Natural killer cell (primary cell): ENCODE measurements at regions not wholly inside any gene's neighbourhood (a gene's known extent, or its start where the extent isn't known, plus 50 kb on each side); places are given as distances from the start of the nearest gene placed in this dataset.

ENCODE experiments used
- ATAC-seq, 3 donors: fragments of 150-1000 bp in 2 of 3; fragments of 200-7000 bp in 1 of 3; cut with Tn5 transposase; 1 replicate in 1 of 3; 2 replicates in 2 of 3; pipeline ENCODE4 v1.10.0; 2021; ENCODE audit warnings: mild to moderate bottlenecking in 2 of 3, moderate library complexity in 2 of 3
- DNase-seq, 2 donors: peaks; one replicate each; pipeline versions ENCODE4 v3.0.0 to v3.0.0-alpha.2; 2013 to 2021; ENCODE audit warnings: mixed read lengths in 1 of 2
- H3K27ac ChIP-seq: one replicate; pipeline ENCODE4 v1.5.1; 2013; ENCODE audit warnings: mild to moderate bottlenecking, low read length
- H3K27me3 ChIP-seq: one replicate; pipeline ENCODE4 v1.6.1; 2013; ENCODE audit warnings: low read length; ENCODE audit not compliant: control insufficient read depth, insufficient read depth
- H3K36me3 ChIP-seq: one replicate; pipeline ENCODE4 v1.6.1; 2013; ENCODE audit warnings: low read length; ENCODE audit not compliant: control insufficient read depth, insufficient read depth
- H3K4me1 ChIP-seq: one replicate; pipeline ENCODE4 v1.6.1; 2013; ENCODE audit warnings: low read length; ENCODE audit not compliant: control insufficient read depth, insufficient read depth
- H3K4me3 ChIP-seq: one replicate; pipeline ENCODE4 v1.5.1; 2013; ENCODE audit warnings: low read length
- H3K9me3 ChIP-seq: one replicate; pipeline ENCODE4 v1.6.1; 2013; ENCODE audit warnings: low read length; ENCODE audit not compliant: control insufficient read depth, insufficient read depth
- H3K27ac Mint-ChIP-seq, 2 donors: one replicate each; pipeline ENCODE4 v1.8.0; 2022; ENCODE audit warnings: mild to moderate bottlenecking in 2 of 2, mixed read lengths in 2 of 2, moderate library complexity in 1 of 2
- H3K27me3 Mint-ChIP-seq, 2 donors: one replicate each; pipeline ENCODE4 v1.8.0; 2022; ENCODE audit warnings: low read depth in 2 of 2, mixed read lengths in 2 of 2
- H3K36me3 Mint-ChIP-seq: one replicate; pipeline ENCODE4 v1.8.0; 2022; ENCODE audit warnings: mixed read lengths
- H3K4me1 Mint-ChIP-seq, 2 donors: one replicate each; pipeline ENCODE4 v1.8.0; 2022; ENCODE audit warnings: mixed read lengths in 2 of 2
- H3K4me3 Mint-ChIP-seq: one replicate; pipeline ENCODE4 v1.8.0; 2022; ENCODE audit warnings: mild to moderate bottlenecking, moderate library complexity, mixed read lengths
- H3K9me3 Mint-ChIP-seq, 2 donors: one replicate each; pipeline ENCODE4 v1.8.0; 2022; ENCODE audit warnings: mixed read lengths in 2 of 2
- WGBS: methylation state at CpG from one replicate; pipeline ENCODE4 v1.1.7; 2013; ENCODE audit warnings: missing lambda C conversion rate; ENCODE audit not compliant: insufficient coverage; 5-methylcytosine and 5-hydroxymethylcytosine counted together
- intact Hi-C: fragments of 100-400 bp; cut with micrococcal nuclease; formaldehyde crosslinking; loops from one replicate; pipeline ENCODE4 v1.14.2; 2022
- TF ChIP-seq, protein P1 (sequence below): fragments of 200-600 bp; IDR thresholded peaks from one replicate; pipeline ENCODE4 v1.8.0; 2022; ENCODE audit warnings: antibody characterized with exemption

DNA sequence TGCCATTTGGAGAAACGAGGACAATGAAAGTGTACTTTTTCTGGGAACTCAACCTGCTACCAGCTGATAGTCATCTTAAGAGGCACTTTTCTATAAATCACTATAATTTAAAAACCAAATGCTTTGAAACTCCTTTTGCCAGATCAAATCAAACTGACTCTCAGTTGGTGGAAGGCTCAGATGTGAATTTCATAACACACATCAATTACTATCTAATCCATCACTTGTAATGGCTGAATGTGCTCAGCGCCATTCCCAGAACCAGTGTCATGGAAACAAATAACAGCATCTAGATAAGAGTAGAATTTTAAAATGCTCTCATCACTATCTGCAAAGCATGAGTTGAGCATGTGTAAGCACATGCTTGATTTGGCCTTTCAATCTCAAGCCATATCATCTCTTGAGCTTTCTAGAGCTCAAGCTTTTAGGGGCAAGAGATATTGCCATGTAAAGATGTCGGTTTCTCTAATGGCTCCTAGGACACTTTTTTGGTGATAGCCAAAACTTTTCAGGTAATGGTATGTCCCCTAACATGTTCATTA is 223.1 kb upstream of the ACVR2A start:
- no peaks in the 10 kb centered on the region for H3K9me3 Mint-ChIP-seq
- peaks cover 14 to 20% of the 10 kb centered on the region in 2 donors for H3K4me1 Mint-ChIP-seq
- WGBS = 100% methylated on average over 3 of the region's 3 CpGs
- no peaks in the 10 kb centered on the region for H3K36me3 Mint-ChIP-seq
- ATAC-seq = no peak
- no peaks in the 10 kb centered on the region for H3K27me3 Mint-ChIP-seq
- H3K36me3 ChIP-seq = no peaks in the 10 kb centered on the region
- no peak overlapping the region for H3K4me3 Mint-ChIP-seq
- no peak overlapping the region for H3K4me3 ChIP-seq
- intact Hi-C loops = no loop called here
- H3K27ac ChIP-seq = no peak overlapping the region
- TF ChIP-seq, protein P1, sequence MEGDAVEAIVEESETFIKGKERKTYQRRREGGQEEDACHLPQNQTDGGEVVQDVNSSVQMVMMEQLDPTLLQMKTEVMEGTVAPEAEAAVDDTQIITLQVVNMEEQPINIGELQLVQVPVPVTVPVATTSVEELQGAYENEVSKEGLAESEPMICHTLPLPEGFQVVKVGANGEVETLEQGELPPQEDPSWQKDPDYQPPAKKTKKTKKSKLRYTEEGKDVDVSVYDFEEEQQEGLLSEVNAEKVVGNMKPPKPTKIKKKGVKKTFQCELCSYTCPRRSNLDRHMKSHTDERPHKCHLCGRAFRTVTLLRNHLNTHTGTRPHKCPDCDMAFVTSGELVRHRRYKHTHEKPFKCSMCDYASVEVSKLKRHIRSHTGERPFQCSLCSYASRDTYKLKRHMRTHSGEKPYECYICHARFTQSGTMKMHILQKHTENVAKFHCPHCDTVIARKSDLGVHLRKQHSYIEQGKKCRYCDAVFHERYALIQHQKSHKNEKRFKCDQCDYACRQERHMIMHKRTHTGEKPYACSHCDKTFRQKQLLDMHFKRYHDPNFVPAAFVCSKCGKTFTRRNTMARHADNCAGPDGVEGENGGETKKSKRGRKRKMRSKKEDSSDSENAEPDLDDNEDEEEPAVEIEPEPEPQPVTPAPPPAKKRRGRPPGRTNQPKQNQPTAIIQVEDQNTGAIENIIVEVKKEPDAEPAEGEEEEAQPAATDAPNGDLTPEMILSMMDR = no peak
- no peak overlapping the region for H3K27ac Mint-ChIP-seq
- H3K9me3 ChIP-seq = no peaks in the 10 kb centered on the region
- DNase-seq = no peak
- H3K4me1 ChIP-seq = peaks cover 12% of the 10 kb centered on the region
- H3K27me3 ChIP-seq = no peaks in the 10 kb centered on the region

DNA sequence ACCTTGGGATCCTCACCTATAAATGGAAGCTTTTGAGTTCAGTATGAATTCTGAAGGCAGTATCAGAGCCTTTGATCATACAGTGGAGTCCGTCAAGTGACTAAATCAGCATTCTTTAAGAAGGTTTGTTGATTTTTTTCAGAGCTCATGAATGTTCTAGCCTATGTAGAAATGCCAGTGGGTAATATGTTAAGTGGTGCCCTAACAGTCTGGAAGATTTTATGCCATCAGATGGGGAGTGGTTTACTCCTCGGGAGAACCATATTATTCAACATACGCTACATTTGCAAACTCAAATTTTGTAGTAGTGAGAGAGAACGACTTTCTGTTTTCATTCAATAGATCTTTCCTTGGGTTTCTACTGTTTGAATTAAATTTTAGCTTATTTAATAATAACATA is 225.0 kb upstream of the ACVR2A start:
- ATAC-seq (no peak), DNase-seq (no peak)
- H3K9me3 Mint-ChIP-seq = no peaks in the 10 kb centered on the region
- WGBS = 96% methylated on average over 1 of the region's 4 CpGs
- Histone ChIP-seq H3K9me3 (no peaks in the 10 kb centered on the region), H3K27ac (no peak overlapping the region), H3K4me3 (no peak overlapping the region), H3K36me3 (no peaks in the 10 kb centered on the region), H3K4me1 (peaks cover 12% of the 10 kb centered on the region), H3K27me3 (no peaks in the 10 kb centered on the region)
- H3K4me1 Mint-ChIP-seq = peaks cover 14 to 20% of the 10 kb centered on the region in 2 donors
- no peak overlapping the region for H3K4me3 Mint-ChIP-seq
- TF ChIP-seq, protein P1 = no peak
- peaks cover 0 to 2% of the 10 kb centered on the region in 2 donors for H3K27me3 Mint-ChIP-seq
- intact Hi-C loops = no loop called here
- no peak overlapping the region for H3K27ac Mint-ChIP-seq
- H3K36me3 Mint-ChIP-seq = no peaks in the 10 kb centered on the region

DNA sequence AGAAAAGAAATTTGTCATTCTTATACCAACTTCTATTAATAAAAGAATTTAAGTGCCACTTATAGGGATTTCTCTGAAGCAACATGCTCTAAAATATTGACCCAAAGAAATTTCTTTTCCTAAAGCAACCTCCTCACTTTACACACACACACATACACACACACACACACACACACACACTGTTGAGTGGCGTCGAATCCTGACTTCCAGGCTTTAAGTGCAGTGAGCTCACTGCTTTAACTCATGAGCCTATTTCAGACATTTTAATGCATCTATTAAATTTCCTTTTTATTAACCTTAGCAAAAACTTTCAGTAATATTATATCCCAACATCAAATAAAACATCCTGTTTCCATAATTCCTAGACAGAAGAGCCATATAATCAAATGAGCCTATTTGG is 229.1 kb upstream of the ACVR2A start:
- no peak for ATAC-seq
- no peak for DNase-seq
- peaks cover 0 to 2% of the 10 kb centered on the region in 2 donors for H3K27me3 Mint-ChIP-seq
- Histone ChIP-seq H3K27ac (no peak overlapping the region), H3K4me1 (no peaks in the 10 kb centered on the region), H3K4me3 (no peak overlapping the region), H3K27me3 (no peaks in the 10 kb centered on the region), H3K9me3 (no peaks in the 10 kb centered on the region), H3K36me3 (no peaks in the 10 kb centered on the region)
- no peaks in the 10 kb centered on the region for H3K9me3 Mint-ChIP-seq
- H3K4me1 Mint-ChIP-seq = no peaks in the 10 kb centered on the region
- TF ChIP-seq, protein P1 = no peak
- intact Hi-C loops = no loop called here
- no peak overlapping the region for H3K4me3 Mint-ChIP-seq
- 94% methylated on average over 2 of the region's 2 CpGs for WGBS
- H3K27ac Mint-ChIP-seq = no peak overlapping the region
- no peaks in the 10 kb centered on the region for H3K36me3 Mint-ChIP-seq

DNA sequence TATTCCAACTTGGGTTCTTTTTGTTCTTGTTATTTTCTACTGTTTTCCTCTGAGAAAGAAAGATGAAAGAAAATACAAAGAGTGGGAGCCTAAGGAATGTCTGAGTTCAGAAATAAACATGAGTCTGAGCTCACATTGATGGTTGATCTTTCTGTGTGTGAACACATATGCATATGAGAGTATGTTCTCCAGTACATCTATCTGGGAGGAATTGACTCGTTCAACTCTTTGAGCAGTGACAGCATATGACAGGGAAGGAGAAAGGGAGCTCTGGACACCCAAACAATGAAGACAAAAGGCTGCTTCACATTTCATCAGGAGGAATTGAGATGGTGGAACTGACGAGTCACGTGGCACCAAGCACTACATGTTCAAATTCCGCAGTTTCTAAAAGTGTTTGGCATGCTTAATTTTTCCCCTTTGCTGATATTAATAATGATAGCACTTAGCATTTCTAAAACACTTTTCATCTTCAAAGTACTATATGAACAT is 229.8 kb upstream of the ACVR2A start:
- no peaks in the 10 kb centered on the region for H3K36me3 Mint-ChIP-seq
- DNase-seq = no peak
- intact Hi-C loops = no loop called here
- no peak overlapping the region for H3K4me3 Mint-ChIP-seq
- H3K4me1 ChIP-seq = no peaks in the 10 kb centered on the region
- no peak overlapping the region for H3K27ac Mint-ChIP-seq
- H3K27me3 ChIP-seq = no peaks in the 10 kb centered on the region
- H3K27ac ChIP-seq = no peak overlapping the region
- TF ChIP-seq, protein P1 = no peak
- peaks cover 0 to 2% of the 10 kb centered on the region in 2 donors for H3K27me3 Mint-ChIP-seq
- H3K9me3 Mint-ChIP-seq = no peaks in the 10 kb centered on the region
- no peaks in the 10 kb centered on the region for H3K9me3 ChIP-seq
- H3K4me3 ChIP-seq = no peak overlapping the region
- 98% methylated on average over 4 of the region's 4 CpGs for WGBS
- ATAC-seq = no peak
- H3K36me3 ChIP-seq = no peaks in the 10 kb centered on the region
- no peaks in the 10 kb centered on the region for H3K4me1 Mint-ChIP-seq
